Colonic mucosa (tissue), 4 donors: ENCODE measurements at regions not wholly inside any gene's neighbourhood (a gene's known extent, or its start where the extent isn't known, plus 50 kb on each side); places are given as distances from the start of the nearest gene placed in this dataset.

Experiments used
- DNase-seq: peaks from one replicate; pipeline ENCODE4 v3.0.0-alpha.2; 2020
- H3K27ac ChIP-seq: fragments of 200-600 bp; one replicate; pipeline ENCODE4 v1.8.0; 2021
- H3K27me3 ChIP-seq: fragments of 200-600 bp; one replicate; pipeline ENCODE4 v1.8.0; 2021
- H3K36me3 ChIP-seq: fragments of 200-600 bp; one replicate; pipeline ENCODE4 v1.8.0; 2021
- H3K4me1 ChIP-seq: fragments of 200-600 bp; one replicate; pipeline ENCODE4 v1.8.0; 2021; ENCODE audit warnings: mild to moderate bottlenecking
- H3K4me3 ChIP-seq: fragments of 200-600 bp; one replicate; pipeline ENCODE4 v1.8.0; 2021
- H3K9ac ChIP-seq, 2 donors: one replicate each; pipeline ENCODE4 v1.7.0; 2013; ENCODE audit warnings: control low read depth in 2 of 2, low read depth in 2 of 2, low read length in 2 of 2
- H3K9me3 ChIP-seq: fragments of 200-600 bp; one replicate; pipeline ENCODE4 v1.8.0; 2021
- intact Hi-C: fragments of 100-400 bp; cut with DNase I; formaldehyde crosslinking; loops from one replicate; pipeline ENCODE4 v1.14.1; 2022
- TF ChIP-seq, protein P1 (sequence below): fragments of 200-600 bp; IDR thresholded peaks from one replicate; pipeline ENCODE4 v1.8.0; 2022; ENCODE audit warnings: antibody characterized with exemption, mild to moderate bottlenecking
- donor health status: healthy.
- donor health status: DM: no; HTN: no; CAD: no.
- donor health status: DM: no; HTN: no; CAD: no.

DNA sequence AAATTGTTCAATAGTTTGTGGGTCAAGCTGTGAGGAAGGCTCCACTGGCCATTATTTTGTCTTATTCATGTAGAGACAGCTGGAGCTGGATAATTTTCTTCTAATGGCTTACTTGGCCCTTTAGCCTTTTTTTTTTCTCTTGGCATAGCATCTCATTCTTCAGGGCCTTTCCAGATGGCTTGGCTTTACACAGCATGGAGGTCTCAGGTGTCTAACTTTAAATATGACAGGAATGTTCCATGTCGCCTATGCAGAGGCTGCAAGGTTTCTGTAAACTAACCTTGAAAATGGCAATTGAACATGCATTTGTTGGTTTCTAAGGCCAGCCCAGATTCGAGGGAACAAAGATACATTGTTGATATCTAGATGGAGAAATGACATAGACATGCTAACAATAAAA, 247.9 kb upstream of the CNTN5 start:
- Histone ChIP-seq H3K4me1 (no peaks in the 10 kb centered on the region), H3K27me3 (no peaks in the 10 kb centered on the region), H3K36me3 (no peaks in the 10 kb centered on the region), H3K27ac (no peak overlapping the region), H3K9ac (no peak overlapping the region), H3K4me3 (no peak overlapping the region), H3K9me3 (peaks cover 3% of the 10 kb centered on the region)
- intact Hi-C loops, result no loop called here
- no peak for DNase-seq
- TF ChIP-seq, protein P1, sequence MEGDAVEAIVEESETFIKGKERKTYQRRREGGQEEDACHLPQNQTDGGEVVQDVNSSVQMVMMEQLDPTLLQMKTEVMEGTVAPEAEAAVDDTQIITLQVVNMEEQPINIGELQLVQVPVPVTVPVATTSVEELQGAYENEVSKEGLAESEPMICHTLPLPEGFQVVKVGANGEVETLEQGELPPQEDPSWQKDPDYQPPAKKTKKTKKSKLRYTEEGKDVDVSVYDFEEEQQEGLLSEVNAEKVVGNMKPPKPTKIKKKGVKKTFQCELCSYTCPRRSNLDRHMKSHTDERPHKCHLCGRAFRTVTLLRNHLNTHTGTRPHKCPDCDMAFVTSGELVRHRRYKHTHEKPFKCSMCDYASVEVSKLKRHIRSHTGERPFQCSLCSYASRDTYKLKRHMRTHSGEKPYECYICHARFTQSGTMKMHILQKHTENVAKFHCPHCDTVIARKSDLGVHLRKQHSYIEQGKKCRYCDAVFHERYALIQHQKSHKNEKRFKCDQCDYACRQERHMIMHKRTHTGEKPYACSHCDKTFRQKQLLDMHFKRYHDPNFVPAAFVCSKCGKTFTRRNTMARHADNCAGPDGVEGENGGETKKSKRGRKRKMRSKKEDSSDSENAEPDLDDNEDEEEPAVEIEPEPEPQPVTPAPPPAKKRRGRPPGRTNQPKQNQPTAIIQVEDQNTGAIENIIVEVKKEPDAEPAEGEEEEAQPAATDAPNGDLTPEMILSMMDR, result no peak

DNA sequence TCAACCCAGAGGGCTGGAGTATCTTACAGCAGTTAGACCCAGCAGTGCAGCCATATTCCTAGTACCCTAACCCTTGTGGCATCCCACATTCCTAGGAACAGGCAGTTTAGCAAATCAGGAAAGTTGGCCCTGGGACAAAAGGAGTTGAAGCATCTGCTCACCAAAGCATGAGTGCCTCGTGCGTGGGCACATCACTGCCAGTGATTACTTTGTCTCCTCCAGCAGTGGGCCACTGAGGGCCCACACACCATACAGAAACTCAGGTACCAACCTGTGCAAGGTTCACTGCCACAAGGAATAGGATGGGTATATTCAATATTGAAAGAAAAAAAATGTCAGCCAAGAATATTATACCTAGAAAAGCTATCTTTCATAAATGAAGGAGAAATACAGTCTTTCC, 227.5 kb upstream of the CNTN5 start:
- intact Hi-C loops, result no loop called here
- H3K9me3 ChIP-seq, result no peaks in the 10 kb centered on the region

DNA sequence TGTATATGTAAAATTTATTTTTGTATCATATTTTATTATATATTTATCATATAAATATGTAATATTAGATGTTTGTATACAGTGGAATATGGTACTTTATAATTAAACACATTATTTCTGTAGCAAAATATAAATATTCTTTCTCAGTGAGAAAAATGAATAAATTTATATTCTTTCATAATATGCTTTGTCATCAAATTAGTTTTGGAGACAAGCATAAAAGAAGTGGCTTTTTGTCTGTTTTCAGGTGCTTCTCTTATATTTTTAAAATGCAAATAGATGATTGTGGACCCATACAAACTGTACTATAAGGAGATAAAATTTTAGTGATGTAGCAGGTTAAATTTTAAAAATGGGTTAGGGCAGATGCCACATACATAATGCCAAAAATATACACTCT, 222.4 kb upstream of the CNTN5 start:
- Histone ChIP-seq H3K27me3 (no peaks in the 10 kb centered on the region), H3K4me1 (no peaks in the 10 kb centered on the region), H3K9ac (no peak overlapping the region), H3K4me3 (no peak overlapping the region), H3K27ac (no peak overlapping the region), H3K36me3 (no peaks in the 10 kb centered on the region), H3K9me3 (no peaks in the 10 kb centered on the region)
- TF ChIP-seq, protein P1, result no peak
- intact Hi-C loops, result no loop called here
- no peak for DNase-seq

More for the DNA sequence above, 227.5 kb upstream of the CNTN5 start:
- Histone ChIP-seq H3K4me3 (no peak overlapping the region), H3K27ac (no peak overlapping the region), H3K27me3 (no peaks in the 10 kb centered on the region), H3K36me3 (no peaks in the 10 kb centered on the region), H3K9ac (no peak overlapping the region), H3K4me1 (no peaks in the 10 kb centered on the region)
- DNase-seq, result no peak
- TF ChIP-seq, protein P1, result no peak

DNA sequence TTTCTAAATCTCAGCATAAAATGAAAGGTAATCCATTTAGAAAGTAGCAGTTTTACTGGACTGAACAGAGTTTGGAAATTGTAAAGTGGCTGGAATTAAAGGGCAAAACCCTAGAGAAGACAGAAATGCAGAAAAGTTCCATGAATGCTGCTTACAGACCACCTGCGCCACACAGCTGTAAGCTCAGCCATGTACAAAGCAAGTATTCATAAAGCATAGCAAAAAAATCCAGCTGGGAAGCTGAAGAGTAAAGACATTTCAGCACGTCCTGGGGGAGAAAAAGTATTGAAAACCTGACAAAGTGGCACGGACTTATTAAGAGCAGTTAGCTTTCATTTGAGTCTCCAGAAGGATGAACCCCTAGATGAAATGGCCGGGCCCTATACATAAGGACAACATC, 220.1 kb upstream of the CNTN5 start:
- Histone ChIP-seq H3K36me3 (no peaks in the 10 kb centered on the region), H3K27ac (no peak overlapping the region), H3K9me3 (no peaks in the 10 kb centered on the region), H3K4me3 (no peak overlapping the region), H3K4me1 (no peaks in the 10 kb centered on the region), H3K9ac (no peak overlapping the region), H3K27me3 (no peaks in the 10 kb centered on the region)
- TF ChIP-seq, protein P1, result no peak
- DNase-seq, result no peak
- intact Hi-C loops, result no loop called here

DNA sequence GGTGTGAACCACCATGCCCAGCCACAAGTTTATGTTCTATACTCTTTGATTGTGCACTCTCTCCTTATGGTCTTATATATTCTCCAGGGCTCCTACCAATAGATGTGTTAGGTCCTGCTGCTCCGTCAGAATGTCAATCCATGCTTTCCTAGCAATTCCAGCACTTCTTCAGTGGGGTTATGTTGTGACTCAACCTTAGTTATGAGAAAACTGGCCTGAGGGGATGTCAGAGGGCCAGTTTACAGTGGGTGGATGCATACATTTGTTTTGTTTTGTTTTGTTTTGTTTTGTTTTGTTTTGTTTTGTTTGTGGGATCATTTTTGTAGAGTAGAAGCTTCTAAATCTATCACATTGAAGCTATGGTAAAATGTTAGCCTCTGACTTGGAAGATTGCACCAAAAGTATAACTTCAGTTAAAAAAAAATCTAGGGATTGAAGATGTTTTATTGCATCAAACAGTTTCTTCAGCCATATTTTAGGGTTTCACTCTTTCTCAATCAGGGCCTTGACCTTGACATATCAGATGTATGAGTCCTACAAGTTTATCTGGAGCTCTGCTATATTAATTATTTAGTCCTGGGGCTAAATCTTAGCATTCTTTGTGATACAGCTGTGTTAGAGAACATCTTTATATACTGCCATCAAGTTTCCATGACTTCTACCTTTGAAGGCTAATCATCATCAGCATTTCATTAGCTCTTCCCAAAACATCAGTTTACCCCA, 191.6 kb upstream of the CNTN5 start:
- H3K27ac ChIP-seq, result no peak overlapping the region
- H3K9ac ChIP-seq, result no peak overlapping the region
- no peaks in the 10 kb centered on the region for H3K36me3 ChIP-seq
- H3K4me1 ChIP-seq, result no peaks in the 10 kb centered on the region
- TF ChIP-seq, protein P1, result no peak
- no peak for DNase-seq
- H3K9me3 ChIP-seq, result no peaks in the 10 kb centered on the region
- H3K4me3 ChIP-seq, result no peak overlapping the region
- intact Hi-C loops, result no loop called here
- no peaks in the 10 kb centered on the region for H3K27me3 ChIP-seq
